ENCODE measurements at regions not wholly inside any gene's neighbourhood (a gene's known extent, or its start where the extent isn't known, plus 50 kb on each side); places are given as distances from the start of the nearest gene placed in this dataset.
"Not testable (repeated sequence)": the region's sequence is repeated elsewhere in the genome, so short reads cannot be mapped to it uniquely, and the experiment has no call there.

GRCh38 chr2:226573158-226573557 is 226.5 kb downstream of the IRS1 start:
- DNase-seq, result no peak

DNA sequence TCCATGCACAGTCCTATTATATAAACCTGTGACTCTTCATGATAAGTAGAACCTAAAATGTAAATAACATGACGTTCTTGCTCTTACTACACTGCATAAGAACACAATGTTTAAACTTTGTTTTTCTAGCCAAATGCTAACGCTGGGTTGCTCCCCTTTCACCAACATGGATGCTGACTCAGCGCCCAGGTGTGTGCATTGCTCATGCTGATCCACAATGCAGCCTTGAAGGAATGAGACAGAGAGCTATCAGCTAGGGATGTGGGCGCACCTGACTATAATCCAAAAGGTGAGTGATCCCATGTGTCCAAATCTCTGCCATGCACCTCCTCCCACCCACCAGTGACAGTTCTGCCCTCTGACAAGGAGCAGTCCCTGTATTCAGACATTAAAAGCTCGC is 235.0 kb downstream of the IRS1 start:
- no peak for DNase-seq

- DNase-seq, result no peak
These were observed 237.7 kb downstream of the IRS1 start for GRCh38 chr2:226561962-226562361.

DNA sequence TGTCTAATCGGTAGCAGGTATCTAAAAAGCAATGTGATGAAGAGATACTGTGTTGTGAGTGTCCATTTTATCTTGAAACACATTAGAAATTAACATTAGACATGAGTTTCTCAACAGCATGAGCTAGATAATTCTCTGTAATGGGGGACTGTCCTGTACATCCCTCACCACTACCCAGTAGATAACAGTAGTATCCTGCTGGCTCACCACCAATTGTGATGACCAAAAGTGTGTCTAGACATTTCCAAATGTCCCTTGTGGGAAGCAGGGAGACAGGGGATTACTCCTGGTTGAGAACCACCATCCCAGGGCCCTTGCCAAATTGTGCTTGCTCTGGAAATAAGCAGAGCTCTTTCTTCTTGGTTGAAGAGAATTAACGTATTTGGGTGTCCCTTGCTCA is 239.3 kb downstream of the IRS1 start:
- no peak for DNase-seq

DNA sequence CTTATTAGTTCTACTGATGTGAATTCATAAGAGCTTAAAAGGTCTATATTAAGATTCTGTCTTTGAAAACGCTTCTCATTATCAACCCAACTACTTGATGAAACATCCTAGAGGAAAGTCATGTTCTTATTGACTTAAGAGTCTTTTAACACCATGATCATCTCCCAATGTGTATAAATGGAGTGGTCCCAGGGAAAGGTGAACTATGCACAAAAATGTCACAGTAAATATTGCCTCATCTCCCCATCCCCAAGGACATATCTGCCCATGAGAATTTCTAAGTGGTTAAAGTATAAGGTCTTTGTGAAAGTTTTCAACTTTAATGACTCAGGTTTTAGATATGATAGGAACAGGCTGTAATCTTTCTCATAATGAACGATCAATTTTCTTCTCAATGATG is 240.1 kb downstream of the IRS1 start:
- no peak for DNase-seq

DNA sequence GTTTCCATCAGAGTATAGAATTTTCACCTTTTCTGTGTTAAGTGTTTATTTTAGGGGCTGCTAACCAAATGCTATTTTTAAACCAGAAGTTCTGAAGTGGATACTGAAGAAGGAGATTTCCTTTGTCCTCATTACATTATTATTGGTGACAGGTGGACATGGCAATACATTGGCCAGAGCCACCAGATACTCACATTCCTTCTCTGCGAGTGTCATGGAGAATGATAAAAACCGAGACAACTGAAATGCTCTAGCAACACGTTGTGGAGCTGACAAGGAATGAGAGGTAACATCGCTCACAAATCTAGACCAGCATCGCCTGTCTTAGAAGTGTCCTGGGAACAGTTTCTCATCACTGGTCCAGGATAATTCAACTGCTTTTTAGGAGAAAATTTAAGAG is 241.2 kb downstream of the IRS1 start:
- DNase-seq, result no peak

GRCh38 chr2:226556050-226556449 is 243.6 kb downstream of the IRS1 start:
- DNase-seq, result no peak

GRCh38 chr2:226554701-226555100 is 244.9 kb downstream of the IRS1 start:
- DNase-seq, result no peak

DNA sequence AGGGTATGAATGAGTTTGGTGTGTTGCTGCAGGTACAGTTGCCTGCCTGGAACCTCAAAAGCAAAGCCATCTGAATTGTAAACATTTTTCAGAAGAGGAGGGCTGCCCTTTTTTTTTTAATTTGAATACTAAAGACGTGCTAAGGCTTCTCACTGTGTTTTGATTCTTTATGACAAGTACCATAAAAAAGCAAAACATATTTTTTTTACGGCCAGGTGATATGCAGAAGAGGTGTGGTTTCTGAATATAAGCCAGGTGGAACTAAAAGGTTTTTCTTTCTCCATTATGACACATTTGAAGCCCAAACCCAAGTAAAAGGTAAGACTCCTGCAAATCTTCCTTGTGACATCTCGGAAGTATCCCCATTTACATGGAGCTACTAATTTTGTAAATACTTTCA is 246.3 kb downstream of the IRS1 start:
- no peak for DNase-seq

- DNase-seq, result no peak
These were observed 246.9 kb downstream of the IRS1 start for GRCh38 chr2:226552571-226553285.

DNA sequence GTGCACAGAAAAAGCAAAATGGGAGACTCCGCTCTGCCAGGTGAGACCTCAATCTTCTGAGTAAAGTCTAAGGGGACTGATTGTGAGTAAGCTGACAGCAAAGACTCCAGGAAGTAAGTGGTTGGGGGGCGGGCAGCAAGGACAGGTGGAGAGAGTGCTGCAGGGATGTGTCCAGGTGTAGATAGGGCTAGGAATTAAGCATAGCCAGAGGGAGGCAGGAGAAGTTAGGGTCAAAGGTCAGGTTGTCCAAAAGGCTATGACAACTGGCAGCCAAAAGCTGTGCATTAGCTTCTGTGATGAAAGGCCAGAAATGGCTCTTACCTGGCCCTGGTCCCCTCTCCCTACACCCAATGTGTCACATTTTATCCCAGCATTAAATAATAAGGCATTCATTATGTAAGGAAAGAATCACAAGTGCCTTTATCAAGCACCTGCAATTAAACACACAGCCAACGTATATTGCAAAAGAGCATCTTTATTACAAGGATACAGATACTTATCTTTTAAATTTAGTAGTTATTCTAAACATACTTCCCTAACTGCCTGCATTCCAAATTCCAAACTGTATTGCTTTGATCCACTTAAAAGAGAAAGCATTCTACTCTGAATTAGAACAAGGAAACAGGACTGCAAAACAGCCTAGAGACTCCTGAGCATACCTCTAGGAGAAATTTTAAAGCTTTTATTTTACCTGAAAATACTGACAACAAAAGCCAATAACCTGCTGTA is 247.9 kb downstream of the IRS1 start:
- DNase-seq, result no peak

- no peak for DNase-seq
These were observed 248.8 kb downstream of the IRS1 start for GRCh38 chr2:226550801-226551200.

GRCh38 chr2:226548732-226549131 is 250.9 kb downstream of the IRS1 start:
- no peak for DNase-seq

DNA sequence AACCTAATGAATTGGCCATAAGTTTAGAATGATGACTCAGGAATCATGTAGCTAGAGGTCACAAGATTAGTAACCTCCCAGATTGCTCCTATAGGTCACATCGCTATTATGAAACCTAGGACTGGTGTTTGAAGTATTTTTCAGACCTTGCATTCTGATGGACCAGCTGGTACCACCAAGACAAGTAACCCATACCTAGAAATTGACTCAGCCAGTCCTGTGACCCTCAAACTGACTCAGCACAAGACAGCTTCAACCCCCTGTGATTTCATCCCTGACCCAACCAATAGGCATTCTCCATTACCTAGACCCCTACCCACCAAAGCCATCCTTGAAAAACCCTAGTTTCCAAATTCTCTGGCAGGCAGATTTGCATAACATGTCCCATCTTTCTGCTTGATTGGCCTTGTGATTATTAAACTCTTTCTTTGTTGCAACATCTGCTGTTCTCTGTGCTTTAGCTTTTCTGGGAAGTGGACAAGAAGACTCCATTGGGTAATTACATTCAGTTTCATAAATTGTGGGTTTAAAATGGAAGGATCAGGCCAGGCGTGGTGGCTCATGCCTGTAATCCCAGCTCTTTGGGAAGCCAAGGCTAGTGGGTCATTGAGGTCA is 254.9 kb downstream of the IRS1 start:
- DNase-seq, result no peak

DNA sequence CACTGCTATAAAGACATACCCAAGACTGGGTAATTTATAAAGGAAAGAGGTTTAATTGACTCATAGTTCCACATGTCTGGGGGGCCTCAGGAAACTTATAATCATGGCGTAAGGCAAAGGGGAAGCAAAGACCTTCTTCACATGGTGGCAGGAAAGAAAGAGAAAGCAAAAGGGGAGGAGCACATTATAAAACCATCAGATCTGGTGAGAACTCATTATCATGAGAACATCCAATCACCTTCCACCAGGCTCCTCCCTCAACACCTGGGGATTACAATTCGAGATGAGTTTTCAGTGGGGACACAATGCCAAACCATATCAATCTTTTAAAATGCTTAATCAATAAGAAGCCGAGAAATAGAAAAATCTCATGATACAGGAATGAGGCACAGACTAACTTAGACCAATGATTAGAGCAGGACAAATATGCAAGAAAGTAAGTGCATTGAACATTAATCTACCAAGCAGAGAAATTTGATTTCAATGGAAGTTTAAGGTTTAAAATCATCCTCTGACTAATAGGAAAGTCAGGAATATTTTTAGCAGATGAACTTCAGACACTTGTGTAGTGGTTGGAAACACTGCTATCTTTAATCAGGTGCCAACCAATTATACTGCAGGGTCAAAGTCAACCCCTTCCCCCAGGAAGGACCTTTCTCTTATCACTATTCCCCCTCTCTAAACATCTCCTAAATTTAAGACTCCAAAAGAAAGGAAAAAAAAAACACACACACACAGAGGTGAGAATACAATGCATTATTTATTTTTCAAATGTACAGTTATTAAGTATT is 259.2 kb downstream of the IRS1 start:
- no peak for DNase-seq

DNA sequence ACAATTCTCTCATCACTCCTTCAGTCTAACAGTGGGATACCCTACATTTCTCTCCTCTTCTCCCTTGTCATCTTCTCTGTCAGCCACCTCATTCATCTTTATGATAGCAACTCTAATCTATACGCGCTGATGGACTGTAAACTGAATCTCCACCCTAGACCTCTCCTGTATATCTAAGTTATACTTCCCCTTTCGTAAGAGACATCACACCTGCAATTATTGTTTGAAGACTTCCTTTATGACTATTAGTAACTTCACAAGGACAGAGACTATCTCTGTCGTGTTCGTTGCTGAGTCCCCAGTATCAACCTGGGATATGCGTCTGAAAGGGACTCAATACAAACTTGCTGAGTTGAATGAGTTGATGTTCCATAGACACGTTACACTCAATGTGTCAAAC is 263.2 kb downstream of the IRS1 start:
- no peak for DNase-seq

GRCh38 chr2:226532976-226533375 is 266.6 kb downstream of the IRS1 start:
- not testable (repeated sequence) for DNase-seq

- DNase-seq, result no peak
These were observed 268.4 kb downstream of the IRS1 start for GRCh38 chr2:226531061-226531810.

GRCh38 chr2:226529556-226529955 is 270.1 kb downstream of the IRS1 start:
- no peak for DNase-seq

GRCh38 chr2:226526716-226527115 is 272.9 kb downstream of the IRS1 start:
- no peak for DNase-seq

- no peak for DNase-seq
These were observed 275.2 kb downstream of the IRS1 start for GRCh38 chr2:226524381-226524843.

- DNase-seq, result no peak
These were observed 278.9 kb downstream of the IRS1 start for GRCh38 chr2:226520723-226521122.
